ENCODE measurements at regions not wholly inside any gene's neighbourhood (a gene's known extent, or its start where the extent isn't known, plus 50 kb on each side); places are given as distances from the start of the nearest gene placed in this dataset.

DNA sequence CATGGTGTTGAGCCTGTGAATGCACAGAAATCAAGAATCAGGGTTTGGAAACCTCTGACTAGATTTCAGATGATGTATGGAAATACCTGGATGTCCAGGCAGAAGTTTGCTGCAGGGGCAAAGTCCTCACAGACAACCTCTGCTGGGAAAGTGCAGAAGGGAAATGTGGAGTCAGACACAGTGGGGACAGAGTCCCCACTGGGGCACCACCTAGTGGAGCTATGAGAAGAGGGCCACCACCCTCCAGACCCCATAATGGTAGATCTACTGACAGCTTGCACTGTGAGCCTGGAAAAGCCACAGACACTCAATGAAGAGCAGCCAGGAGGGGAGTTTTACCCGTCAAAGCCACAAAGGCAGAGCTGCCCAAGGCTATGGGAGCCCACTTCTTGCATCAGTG is 181.9 kb upstream of the SEMA6A start:
- Histone ChIP-seq H3K36me3 (ENCODE audit: control insufficient read depth in 1 of 2, insufficient read depth in 2 of 2, low read length in 2 of 2) (no peaks in the 10 kb centered on the region), H3K4me1 (ENCODE audit: control insufficient read depth in 1 of 2, insufficient read depth in 2 of 2, low read length in 2 of 2) (no peaks in the 10 kb centered on the region), H3K9ac (ENCODE audit: low read depth in 1 of 2, low read length in 2 of 2) (no peak overlapping the region), H3K4me3 (ENCODE audit: low read depth in 1 of 2, low read length in 2 of 2) (no peak overlapping the region), H3K9me3 (ENCODE audit: control insufficient read depth in 1 of 2, low read length in 2 of 2) (no peaks in the 10 kb centered on the region), H3K27me3 (ENCODE audit: control insufficient read depth in 1 of 2, insufficient read depth in 2 of 2, low read length in 2 of 2) (no peaks in the 10 kb centered on the region), H3K27ac (ENCODE audit: low read depth, low read length) (no peak overlapping the region)

GRCh38 chr5:116754556-116754955 is 179.9 kb upstream of the SEMA6A start:
- Histone ChIP-seq H3K4me1 (ENCODE audit: control insufficient read depth in 1 of 2, insufficient read depth in 2 of 2, low read length in 2 of 2) (no peaks in the 10 kb centered on the region), H3K27me3 (ENCODE audit: control insufficient read depth in 1 of 2, insufficient read depth in 2 of 2, low read length in 2 of 2) (no peaks in the 10 kb centered on the region), H3K9me3 (ENCODE audit: control insufficient read depth in 1 of 2, low read length in 2 of 2) (no peaks in the 10 kb centered on the region), H3K27ac (ENCODE audit: low read depth, low read length) (no peak overlapping the region), H3K36me3 (ENCODE audit: control insufficient read depth in 1 of 2, insufficient read depth in 2 of 2, low read length in 2 of 2) (no peaks in the 10 kb centered on the region), H3K9ac (ENCODE audit: low read depth in 1 of 2, low read length in 2 of 2) (no peak overlapping the region), H3K4me3 (ENCODE audit: low read depth in 1 of 2, low read length in 2 of 2) (no peak overlapping the region)

- no peaks in the 10 kb centered on the region for H3K27me3 ChIP-seq (ENCODE audit: control insufficient read depth in 1 of 2, insufficient read depth in 2 of 2, low read length in 2 of 2)
- no peak overlapping the region for H3K9ac ChIP-seq (ENCODE audit: low read depth in 1 of 2, low read length in 2 of 2)
- H3K4me1 ChIP-seq (ENCODE audit: control insufficient read depth in 1 of 2, insufficient read depth in 2 of 2, low read length in 2 of 2) = no peaks in the 10 kb centered on the region
- H3K4me3 ChIP-seq (ENCODE audit: low read depth in 1 of 2, low read length in 2 of 2) = no peak overlapping the region
- no peak overlapping the region for H3K27ac ChIP-seq (ENCODE audit: low read depth, low read length)
- H3K36me3 ChIP-seq (ENCODE audit: control insufficient read depth in 1 of 2, insufficient read depth in 2 of 2, low read length in 2 of 2) = no peaks in the 10 kb centered on the region
- H3K9me3 ChIP-seq (ENCODE audit: control insufficient read depth in 1 of 2, low read length in 2 of 2) = no peaks in the 10 kb centered on the region
These were observed 177.1 kb upstream of the SEMA6A start for GRCh38 chr5:116751684-116752083.

DNA sequence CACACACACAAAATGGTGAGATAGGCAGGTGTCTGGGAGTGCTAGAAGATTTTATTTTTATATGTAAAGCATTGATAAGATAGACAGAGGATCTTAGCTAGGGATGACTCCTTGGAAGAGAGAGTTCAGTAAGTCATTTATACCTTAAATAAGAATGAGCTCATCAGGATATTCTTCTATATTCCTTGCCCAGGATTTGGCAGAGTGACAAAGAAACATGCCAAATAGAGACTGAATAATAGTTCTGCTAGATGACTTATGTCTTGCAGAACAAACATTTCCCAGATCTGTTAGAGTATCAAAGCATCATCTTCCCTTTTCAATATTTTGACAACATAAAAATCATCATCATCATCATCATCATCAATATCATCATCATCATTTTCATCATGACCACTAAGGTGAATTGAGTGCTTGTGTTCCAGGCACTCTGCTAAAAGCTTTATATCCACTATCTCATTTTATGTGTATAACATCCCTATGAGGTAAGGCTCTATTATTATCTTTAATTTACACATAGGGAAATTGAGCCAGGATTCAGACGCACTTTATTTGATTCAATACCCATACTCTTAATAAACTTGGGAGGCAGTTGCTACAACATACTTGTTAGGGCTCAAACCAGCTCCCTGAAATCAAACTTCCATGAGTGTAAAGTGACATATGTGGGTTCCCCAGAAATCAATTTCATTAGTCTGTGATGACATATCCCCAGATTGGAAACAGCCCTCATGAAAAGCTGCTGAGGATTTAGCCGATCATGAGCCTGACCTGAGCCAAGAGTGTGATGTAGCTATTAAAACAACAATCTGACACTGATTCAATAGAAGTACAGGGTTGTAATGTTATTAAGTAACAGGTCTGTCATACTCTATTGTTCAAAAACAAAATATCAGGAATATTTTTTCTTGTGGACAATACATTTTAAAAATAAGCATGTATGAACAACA is 176.3 kb upstream of the SEMA6A start:
- H3K9ac ChIP-seq (ENCODE audit: low read depth in 1 of 2, low read length in 2 of 2) = no peak overlapping the region

GRCh38 chr5:116747881-116748280 is 173.3 kb upstream of the SEMA6A start:
- no peaks in the 10 kb centered on the region for H3K4me1 ChIP-seq (ENCODE audit: control insufficient read depth in 1 of 2, insufficient read depth in 2 of 2, low read length in 2 of 2)

More for the DNA sequence above, 176.3 kb upstream of the SEMA6A start:
- H3K27ac ChIP-seq (ENCODE audit: low read depth, low read length) = no peak overlapping the region
- H3K4me1 ChIP-seq (ENCODE audit: control insufficient read depth in 1 of 2, insufficient read depth in 2 of 2, low read length in 2 of 2) = no peaks in the 10 kb centered on the region
- no peaks in the 10 kb centered on the region for H3K27me3 ChIP-seq (ENCODE audit: control insufficient read depth in 1 of 2, insufficient read depth in 2 of 2, low read length in 2 of 2)
- H3K36me3 ChIP-seq (ENCODE audit: control insufficient read depth in 1 of 2, insufficient read depth in 2 of 2, low read length in 2 of 2) = no peaks in the 10 kb centered on the region
- H3K9me3 ChIP-seq (ENCODE audit: control insufficient read depth in 1 of 2, low read length in 2 of 2) = no peaks in the 10 kb centered on the region
- no peak overlapping the region for H3K4me3 ChIP-seq (ENCODE audit: low read depth in 1 of 2, low read length in 2 of 2)

DNA sequence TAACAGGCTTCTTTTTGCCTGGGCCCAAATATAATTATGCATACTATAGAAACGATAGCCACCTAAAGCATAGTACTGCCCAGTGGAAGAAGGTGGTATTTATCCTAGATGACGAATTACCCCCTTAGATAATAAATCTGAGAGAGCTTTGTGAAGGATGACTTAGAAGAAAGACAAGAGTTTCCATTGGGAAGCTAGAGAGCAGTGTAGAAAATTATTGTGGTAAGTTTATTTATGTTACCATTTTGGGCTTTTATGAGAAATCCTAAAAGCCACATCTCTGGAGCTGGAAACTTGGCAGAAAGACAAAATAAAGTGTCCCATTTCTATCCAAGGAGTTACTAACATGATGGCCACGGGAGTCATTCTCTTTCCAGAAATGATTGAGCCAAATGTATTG is 172.0 kb upstream of the SEMA6A start:
- Histone ChIP-seq H3K9me3 (ENCODE audit: control insufficient read depth in 1 of 2, low read length in 2 of 2) (peaks cover 0 to 6% of the 10 kb centered on the region in 2 donors), H3K27me3 (ENCODE audit: control insufficient read depth in 1 of 2, insufficient read depth in 2 of 2, low read length in 2 of 2) (no peaks in the 10 kb centered on the region), H3K9ac (ENCODE audit: low read depth in 1 of 2, low read length in 2 of 2) (no peak overlapping the region), H3K4me1 (ENCODE audit: control insufficient read depth in 1 of 2, insufficient read depth in 2 of 2, low read length in 2 of 2) (no peaks in the 10 kb centered on the region), H3K36me3 (ENCODE audit: control insufficient read depth in 1 of 2, insufficient read depth in 2 of 2, low read length in 2 of 2) (no peaks in the 10 kb centered on the region), H3K4me3 (ENCODE audit: low read depth in 1 of 2, low read length in 2 of 2) (no peak overlapping the region), H3K27ac (ENCODE audit: low read depth, low read length) (no peak overlapping the region)

More at GRCh38 chr5:116747881-116748280, 173.3 kb upstream of the SEMA6A start:
- H3K27ac ChIP-seq (ENCODE audit: low read depth, low read length) = no peak overlapping the region
- no peak overlapping the region for H3K4me3 ChIP-seq (ENCODE audit: low read depth in 1 of 2, low read length in 2 of 2)
- H3K9me3 ChIP-seq (ENCODE audit: control insufficient read depth in 1 of 2, low read length in 2 of 2) = peaks cover 0 to 6% of the 10 kb centered on the region in 2 donors
- H3K27me3 ChIP-seq (ENCODE audit: control insufficient read depth in 1 of 2, insufficient read depth in 2 of 2, low read length in 2 of 2) = no peaks in the 10 kb centered on the region
- no peak overlapping the region for H3K9ac ChIP-seq (ENCODE audit: low read depth in 1 of 2, low read length in 2 of 2)
- no peaks in the 10 kb centered on the region for H3K36me3 ChIP-seq (ENCODE audit: control insufficient read depth in 1 of 2, insufficient read depth in 2 of 2, low read length in 2 of 2)

- Histone ChIP-seq H3K9ac (ENCODE audit: low read depth in 1 of 2, low read length in 2 of 2) (no peak overlapping the region), H3K9me3 (ENCODE audit: control insufficient read depth in 1 of 2, low read length in 2 of 2) (peaks cover 0 to 6% of the 10 kb centered on the region in 2 donors), H3K4me1 (ENCODE audit: control insufficient read depth in 1 of 2, insufficient read depth in 2 of 2, low read length in 2 of 2) (no peaks in the 10 kb centered on the region), H3K36me3 (ENCODE audit: control insufficient read depth in 1 of 2, insufficient read depth in 2 of 2, low read length in 2 of 2) (no peaks in the 10 kb centered on the region), H3K27ac (ENCODE audit: low read depth, low read length) (no peak overlapping the region), H3K27me3 (ENCODE audit: control insufficient read depth in 1 of 2, insufficient read depth in 2 of 2, low read length in 2 of 2) (no peaks in the 10 kb centered on the region), H3K4me3 (ENCODE audit: low read depth in 1 of 2, low read length in 2 of 2) (no peak overlapping the region)
These were observed 166.1 kb upstream of the SEMA6A start for GRCh38 chr5:116740771-116741170.

- Histone ChIP-seq H3K9ac (ENCODE audit: low read depth in 1 of 2, low read length in 2 of 2) (no peak overlapping the region), H3K36me3 (ENCODE audit: control insufficient read depth in 1 of 2, insufficient read depth in 2 of 2, low read length in 2 of 2) (no peaks in the 10 kb centered on the region), H3K4me1 (ENCODE audit: control insufficient read depth in 1 of 2, insufficient read depth in 2 of 2, low read length in 2 of 2) (no peaks in the 10 kb centered on the region), H3K4me3 (ENCODE audit: low read depth in 1 of 2, low read length in 2 of 2) (no peak overlapping the region), H3K27ac (ENCODE audit: low read depth, low read length) (no peak overlapping the region), H3K9me3 (ENCODE audit: control insufficient read depth in 1 of 2, low read length in 2 of 2) (peaks cover 0 to 6% of the 10 kb centered on the region in 2 donors), H3K27me3 (ENCODE audit: control insufficient read depth in 1 of 2, insufficient read depth in 2 of 2, low read length in 2 of 2) (no peaks in the 10 kb centered on the region)
These were observed 164.9 kb upstream of the SEMA6A start for GRCh38 chr5:116739571-116739970.

- Histone ChIP-seq H3K4me1 (ENCODE audit: control insufficient read depth in 1 of 2, insufficient read depth in 2 of 2, low read length in 2 of 2) (no peaks in the 10 kb centered on the region), H3K4me3 (ENCODE audit: low read depth in 1 of 2, low read length in 2 of 2) (no peak overlapping the region), H3K36me3 (ENCODE audit: control insufficient read depth in 1 of 2, insufficient read depth in 2 of 2, low read length in 2 of 2) (no peaks in the 10 kb centered on the region), H3K27me3 (ENCODE audit: control insufficient read depth in 1 of 2, insufficient read depth in 2 of 2, low read length in 2 of 2) (no peaks in the 10 kb centered on the region), H3K9me3 (ENCODE audit: control insufficient read depth in 1 of 2, low read length in 2 of 2) (peaks cover 0 to 2% of the 10 kb centered on the region in 2 donors), H3K9ac (ENCODE audit: low read depth in 1 of 2, low read length in 2 of 2) (no peak overlapping the region), H3K27ac (ENCODE audit: low read depth, low read length) (no peak overlapping the region)
These were observed 164.1 kb upstream of the SEMA6A start for GRCh38 chr5:116738615-116739261.

GRCh38 chr5:116738239-116738614 is 163.6 kb upstream of the SEMA6A start:
- H3K4me3 ChIP-seq (ENCODE audit: low read depth in 1 of 2, low read length in 2 of 2) = no peak overlapping the region
- H3K36me3 ChIP-seq (ENCODE audit: control insufficient read depth in 1 of 2, insufficient read depth in 2 of 2, low read length in 2 of 2) = no peaks in the 10 kb centered on the region
- H3K27ac ChIP-seq (ENCODE audit: low read depth, low read length) = no peak overlapping the region
- H3K9me3 ChIP-seq (ENCODE audit: control insufficient read depth in 1 of 2, low read length in 2 of 2) = no peaks in the 10 kb centered on the region
- no peaks in the 10 kb centered on the region for H3K4me1 ChIP-seq (ENCODE audit: control insufficient read depth in 1 of 2, insufficient read depth in 2 of 2, low read length in 2 of 2)
- no peaks in the 10 kb centered on the region for H3K27me3 ChIP-seq (ENCODE audit: control insufficient read depth in 1 of 2, insufficient read depth in 2 of 2, low read length in 2 of 2)
- H3K9ac ChIP-seq (ENCODE audit: low read depth in 1 of 2, low read length in 2 of 2) = no peak overlapping the region
